Parathyroid adenoma (tissue), 2 donors: ENCODE measurements at regions not wholly inside any gene's neighbourhood (a gene's known extent, or its start where the extent isn't known, plus 50 kb on each side); places are given as distances from the start of the nearest gene placed in this dataset.

Experiments used
- H2AFZ ChIP-seq: fragments of 300-600 bp; sonication (generic); one replicate; pipeline ENCODE4 v1.7.0; 2017; ENCODE audit warnings: antibody characterized with exemption, mild to moderate bottlenecking
- H3K27ac ChIP-seq: fragments of 300-600 bp; sonication (generic); one replicate; pipeline ENCODE4 v1.7.0; 2017
- H3K27me3 ChIP-seq: fragments of 300-600 bp; sonication (generic); one replicate; pipeline ENCODE4 v1.7.0; 2017; ENCODE audit warnings: low read length; ENCODE audit not compliant: control insufficient read depth, insufficient read depth
- H3K36me3 ChIP-seq: fragments of 300-600 bp; sonication (generic); one replicate; pipeline ENCODE4 v1.7.0; 2017; ENCODE audit warnings: low read length; ENCODE audit not compliant: control insufficient read depth, insufficient read depth
- H3K4me1 ChIP-seq: fragments of 300-600 bp; sonication (generic); one replicate; pipeline ENCODE4 v1.7.0; 2017; ENCODE audit warnings: control low read depth
- H3K4me2 ChIP-seq: fragments of 300-600 bp; sonication (generic); one replicate; pipeline ENCODE4 v1.7.0; 2017; ENCODE audit warnings: low read length
- H3K4me3 ChIP-seq: fragments of 300-600 bp; sonication (generic); one replicate; pipeline ENCODE4 v1.7.0; 2017; ENCODE audit warnings: low read depth, low read length
- H3K79me2 ChIP-seq: fragments of 300-600 bp; sonication (generic); one replicate; pipeline ENCODE4 v1.7.0; 2017; ENCODE audit warnings: control low read depth
- H3K9ac ChIP-seq: fragments of 300-600 bp; sonication (generic); one replicate; pipeline ENCODE4 v1.7.0; 2017; ENCODE audit warnings: mild to moderate bottlenecking
- H3K9me3 ChIP-seq: fragments of 300-600 bp; sonication (generic); one replicate; pipeline ENCODE4 v1.7.0; 2017; ENCODE audit warnings: low read length; ENCODE audit not compliant: control insufficient read depth
- CTCF ChIP-seq: fragments of 300-600 bp; sonication (generic); IDR thresholded peaks from one replicate; pipeline ENCODE4 v1.7.0; 2017; ENCODE audit warnings: antibody characterized with exemption, mild to moderate bottlenecking
- donor health status: primary hyperparathyroidism.

- Histone ChIP-seq H2AFZ (no peak overlapping the region), H3K9me3 (no peaks in the 10 kb centered on the region), H3K36me3 (no peaks in the 10 kb centered on the region), H3K4me1 (no peaks in the 10 kb centered on the region), H3K4me2 (no peak overlapping the region), H3K79me2 (no peaks in the 10 kb centered on the region), H3K4me3 (no peak overlapping the region), H3K9ac (no peak overlapping the region), H3K27ac (no peak overlapping the region), H3K27me3 (no peaks in the 10 kb centered on the region)
- TF ChIP-seq CTCF: no peak
Observed at GRCh38 chrX:23598575-23598974, 68.7 kb upstream of the PRDX4 start.

- Histone ChIP-seq H3K4me2 (no peak overlapping the region), H3K79me2 (no peaks in the 10 kb centered on the region), H2AFZ (no peak overlapping the region), H3K4me1 (no peaks in the 10 kb centered on the region), H3K36me3 (no peaks in the 10 kb centered on the region), H3K27me3 (no peaks in the 10 kb centered on the region), H3K9me3 (no peaks in the 10 kb centered on the region), H3K9ac (no peak overlapping the region), H3K27ac (no peak overlapping the region), H3K4me3 (no peak overlapping the region)
- TF ChIP-seq CTCF: no peak
Observed at GRCh38 chrX:23603501-23603900, 63.8 kb upstream of the PRDX4 start.

GRCh38 chrX:23610495-23610894 lies 56.8 kb upstream of the PRDX4 start:
- Histone ChIP-seq H3K27me3 (no peaks in the 10 kb centered on the region), H3K4me2 (no peak overlapping the region), H3K36me3 (no peaks in the 10 kb centered on the region), H3K79me2 (no peaks in the 10 kb centered on the region), H3K4me1 (no peaks in the 10 kb centered on the region), H3K9ac (no peak overlapping the region), H2AFZ (no peak overlapping the region), H3K4me3 (no peak overlapping the region), H3K9me3 (no peaks in the 10 kb centered on the region), H3K27ac (no peak overlapping the region)
- no peak for TF ChIP-seq CTCF

GRCh38 chrX:23612846-23613245 lies 54.4 kb upstream of the PRDX4 start:
- Histone ChIP-seq H2AFZ (no peak overlapping the region), H3K4me1 (no peaks in the 10 kb centered on the region), H3K4me3 (no peak overlapping the region), H3K9me3 (no peaks in the 10 kb centered on the region), H3K79me2 (no peaks in the 10 kb centered on the region), H3K9ac (no peak overlapping the region), H3K27me3 (no peaks in the 10 kb centered on the region), H3K36me3 (no peaks in the 10 kb centered on the region), H3K4me2 (no peak overlapping the region), H3K27ac (no peak overlapping the region)
- no peak for TF ChIP-seq CTCF

- H3K4me1 ChIP-seq: no peaks in the 10 kb centered on the region
Observed at GRCh38 chrX:23616361-23616760, 50.9 kb upstream of the PRDX4 start.

More at GRCh38 chrX:23616361-23616760, 50.9 kb upstream of the PRDX4 start:
- Histone ChIP-seq H2AFZ (no peak overlapping the region), H3K9me3 (no peaks in the 10 kb centered on the region), H3K79me2 (no peaks in the 10 kb centered on the region), H3K36me3 (no peaks in the 10 kb centered on the region), H3K9ac (no peak overlapping the region), H3K4me2 (no peak overlapping the region), H3K27me3 (no peaks in the 10 kb centered on the region), H3K27ac (no peak overlapping the region), H3K4me3 (no peak overlapping the region)
- peak; percentile 15 for TF ChIP-seq CTCF
